ENCODE measurements at regions not wholly inside any gene's neighbourhood (a gene's known extent, or its start where the extent isn't known, plus 50 kb on each side); places are given as distances from the start of the nearest gene placed in this dataset.
"Not testable (repeated sequence)": the region's sequence is repeated elsewhere in the genome, so short reads cannot be mapped to it uniquely, and the experiment has no call there.

- H3K9me3 ChIP-seq (ENCODE audit: control insufficient read depth, insufficient read depth, low read depth, low read length); H3K27me3 ChIP-seq (ENCODE audit: control insufficient read depth, insufficient read depth, low read length); H3K4me3 ChIP-seq (ENCODE audit: low read depth in 2 of 2, low read length in 2 of 2); intact Hi-C loops (cut with micrococcal nuclease; ENCODE audit: unreplicated experiment); H3K27ac ChIP-seq (ENCODE audit: low read length); DNase-seq (ENCODE audit: low read depth, low spot score); in situ Hi-C loops (cut with HindIII; ENCODE audit: low pct_unique_long_range_greater_than_20kb, low sequenced_read_pairs); POLR2A ChIA-PET; H3K4me1 ChIP-seq (ENCODE audit: control insufficient read depth, insufficient read depth, low read length); ATAC-seq; BruUV-seq (replicated peaks); H3K36me3 ChIP-seq (ENCODE audit: control insufficient read depth, insufficient read depth, low read length); CTCF ChIA-PET: not testable (repeated sequence)
- 0 out of 2 replicates have a peak, but pooled peaks have one; percentile 24 for TF ChIP-seq TCF7L2 (IDR thresholded peaks at IDR 0.05; ENCODE audit: low read depth, low read length)
These were observed 929.5 kb upstream of the LRFN5 start for GRCh38 chr14:40677206-40677605.

GRCh38 chr14:40674502-40674901 lies 932.2 kb upstream of the LRFN5 start:
- CTCF ChIA-PET = no interaction called here
- in situ Hi-C loops (cut with HindIII; ENCODE audit: low pct_unique_long_range_greater_than_20kb, low sequenced_read_pairs) (no loop called here), intact Hi-C loops (cut with micrococcal nuclease; ENCODE audit: unreplicated experiment) (no loop called here)
- no TSS peak for BruUV-seq (replicated peaks)
- Histone ChIP-seq H3K27ac (ENCODE audit: low read length) (no peak overlapping the region), H3K4me3 (ENCODE audit: low read depth in 2 of 2, low read length in 2 of 2) (no peak overlapping the region), H3K36me3 (ENCODE audit: control insufficient read depth, insufficient read depth, low read length) (no peaks in the 10 kb centered on the region), H3K4me1 (ENCODE audit: control insufficient read depth, insufficient read depth, low read length) (no peaks in the 10 kb centered on the region), H3K9me3 (ENCODE audit: control insufficient read depth, insufficient read depth, low read depth, low read length) (peaks cover 5% of the 10 kb centered on the region; the same call in 1 of the 2 replicates), H3K27me3 (ENCODE audit: control insufficient read depth, insufficient read depth, low read length) (no peaks in the 10 kb centered on the region)
- DNase-seq (ENCODE audit: low read depth, low spot score) (no peak), ATAC-seq (no peak)
- TF ChIP-seq TCF7L2 (IDR thresholded peaks at IDR 0.05; ENCODE audit: low read depth, low read length) (no peak), POLR2AphosphoS5 (IDR thresholded peaks at IDR 0.05; ENCODE audit: low read depth, low read length) (no peak), SIN3A (IDR thresholded peaks at IDR 0.05; ENCODE audit: borderline replicate concordance, insufficient read depth, low read depth, low read length) (no peak)
- TF ChIP-seq, protein P1, sequence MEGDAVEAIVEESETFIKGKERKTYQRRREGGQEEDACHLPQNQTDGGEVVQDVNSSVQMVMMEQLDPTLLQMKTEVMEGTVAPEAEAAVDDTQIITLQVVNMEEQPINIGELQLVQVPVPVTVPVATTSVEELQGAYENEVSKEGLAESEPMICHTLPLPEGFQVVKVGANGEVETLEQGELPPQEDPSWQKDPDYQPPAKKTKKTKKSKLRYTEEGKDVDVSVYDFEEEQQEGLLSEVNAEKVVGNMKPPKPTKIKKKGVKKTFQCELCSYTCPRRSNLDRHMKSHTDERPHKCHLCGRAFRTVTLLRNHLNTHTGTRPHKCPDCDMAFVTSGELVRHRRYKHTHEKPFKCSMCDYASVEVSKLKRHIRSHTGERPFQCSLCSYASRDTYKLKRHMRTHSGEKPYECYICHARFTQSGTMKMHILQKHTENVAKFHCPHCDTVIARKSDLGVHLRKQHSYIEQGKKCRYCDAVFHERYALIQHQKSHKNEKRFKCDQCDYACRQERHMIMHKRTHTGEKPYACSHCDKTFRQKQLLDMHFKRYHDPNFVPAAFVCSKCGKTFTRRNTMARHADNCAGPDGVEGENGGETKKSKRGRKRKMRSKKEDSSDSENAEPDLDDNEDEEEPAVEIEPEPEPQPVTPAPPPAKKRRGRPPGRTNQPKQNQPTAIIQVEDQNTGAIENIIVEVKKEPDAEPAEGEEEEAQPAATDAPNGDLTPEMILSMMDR (IDR thresholded peaks at IDR 0.05) = no peak
- TF ChIP-seq, protein P2, sequence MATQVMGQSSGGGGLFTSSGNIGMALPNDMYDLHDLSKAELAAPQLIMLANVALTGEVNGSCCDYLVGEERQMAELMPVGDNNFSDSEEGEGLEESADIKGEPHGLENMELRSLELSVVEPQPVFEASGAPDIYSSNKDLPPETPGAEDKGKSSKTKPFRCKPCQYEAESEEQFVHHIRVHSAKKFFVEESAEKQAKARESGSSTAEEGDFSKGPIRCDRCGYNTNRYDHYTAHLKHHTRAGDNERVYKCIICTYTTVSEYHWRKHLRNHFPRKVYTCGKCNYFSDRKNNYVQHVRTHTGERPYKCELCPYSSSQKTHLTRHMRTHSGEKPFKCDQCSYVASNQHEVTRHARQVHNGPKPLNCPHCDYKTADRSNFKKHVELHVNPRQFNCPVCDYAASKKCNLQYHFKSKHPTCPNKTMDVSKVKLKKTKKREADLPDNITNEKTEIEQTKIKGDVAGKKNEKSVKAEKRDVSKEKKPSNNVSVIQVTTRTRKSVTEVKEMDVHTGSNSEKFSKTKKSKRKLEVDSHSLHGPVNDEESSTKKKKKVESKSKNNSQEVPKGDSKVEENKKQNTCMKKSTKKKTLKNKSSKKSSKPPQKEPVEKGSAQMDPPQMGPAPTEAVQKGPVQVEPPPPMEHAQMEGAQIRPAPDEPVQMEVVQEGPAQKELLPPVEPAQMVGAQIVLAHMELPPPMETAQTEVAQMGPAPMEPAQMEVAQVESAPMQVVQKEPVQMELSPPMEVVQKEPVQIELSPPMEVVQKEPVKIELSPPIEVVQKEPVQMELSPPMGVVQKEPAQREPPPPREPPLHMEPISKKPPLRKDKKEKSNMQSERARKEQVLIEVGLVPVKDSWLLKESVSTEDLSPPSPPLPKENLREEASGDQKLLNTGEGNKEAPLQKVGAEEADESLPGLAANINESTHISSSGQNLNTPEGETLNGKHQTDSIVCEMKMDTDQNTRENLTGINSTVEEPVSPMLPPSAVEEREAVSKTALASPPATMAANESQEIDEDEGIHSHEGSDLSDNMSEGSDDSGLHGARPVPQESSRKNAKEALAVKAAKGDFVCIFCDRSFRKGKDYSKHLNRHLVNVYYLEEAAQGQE (IDR thresholded peaks at IDR 0.05; ENCODE audit: insufficient read depth in 1 of 2, low read depth in 2 of 2, low read length in 1 of 2) = no peak
- POLR2A ChIA-PET = no interaction called here

DNA sequence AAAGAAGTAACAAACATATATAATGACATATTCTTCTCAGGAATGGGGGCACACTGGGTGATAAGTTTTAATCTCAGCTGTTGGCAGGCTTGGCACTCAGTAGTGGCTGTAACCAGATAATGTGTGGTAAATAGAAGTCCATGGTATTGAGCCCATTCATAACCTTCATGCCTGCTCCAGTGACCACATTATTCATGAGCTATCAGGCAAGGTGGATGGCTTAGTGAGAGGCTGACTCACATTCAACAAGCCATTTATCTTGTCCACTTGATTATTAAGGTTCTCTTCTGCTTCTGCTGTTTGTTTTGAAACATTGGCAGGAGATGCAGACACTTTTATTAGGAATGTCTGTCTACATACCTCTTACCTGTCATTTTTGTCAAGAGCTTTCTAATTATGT lies 950.4 kb upstream of the LRFN5 start:
- Histone ChIP-seq H3K4me3 (ENCODE audit: low read depth in 2 of 2, low read length in 2 of 2) (no peak overlapping the region), H3K4me1 (ENCODE audit: control insufficient read depth, insufficient read depth, low read length) (no peaks in the 10 kb centered on the region), H3K27ac (ENCODE audit: low read length) (no peak overlapping the region), H3K36me3 (ENCODE audit: control insufficient read depth, insufficient read depth, low read length) (no peaks in the 10 kb centered on the region), H3K9me3 (ENCODE audit: control insufficient read depth, insufficient read depth, low read depth, low read length) (no peaks in the 10 kb centered on the region), H3K27me3 (ENCODE audit: control insufficient read depth, insufficient read depth, low read length) (no peaks in the 10 kb centered on the region)
- ChIA-PET POLR2A (no interaction called here), CTCF (no interaction called here)
- DNase-seq (ENCODE audit: low read depth, low spot score) (no peak), ATAC-seq (no peak)
- intact Hi-C loops (cut with micrococcal nuclease; ENCODE audit: unreplicated experiment) (no loop called here), in situ Hi-C loops (cut with HindIII; ENCODE audit: low pct_unique_long_range_greater_than_20kb, low sequenced_read_pairs) (no loop called here)
- TF ChIP-seq SIN3A (IDR thresholded peaks at IDR 0.05; ENCODE audit: borderline replicate concordance, insufficient read depth, low read depth, low read length) (no peak), TCF7L2 (IDR thresholded peaks at IDR 0.05; ENCODE audit: low read depth, low read length) (no peak), POLR2AphosphoS5 (IDR thresholded peaks at IDR 0.05; ENCODE audit: low read depth, low read length) (no peak)
- TF ChIP-seq, protein P2 (IDR thresholded peaks at IDR 0.05; ENCODE audit: insufficient read depth in 1 of 2, low read depth in 2 of 2, low read length in 1 of 2) = no peak
- BruUV-seq (replicated peaks) = no TSS peak

All from Panc1 (cell line).